DMS 273 (cell line): ENCODE measurements at regions not wholly inside any gene's neighbourhood (a gene's known extent, or its start where the extent isn't known, plus 50 kb on each side); places are given as distances from the start of the nearest gene placed in this dataset.
"Not testable (repeated sequence)": the region's sequence is repeated elsewhere in the genome, so short reads cannot be mapped to it uniquely, and the experiment has no call there.

Experiments
- DNase-seq: peaks from one replicate; lab custom pipeline; 2025; ENCODE audit not compliant: unreplicated experiment; lab: John Stamatoyannopoulos, UW

GRCh38 chrX:15127010-15127409, 142.9 kb downstream of the ASB9 start:
- peak; percentile 20 for DNase-seq

GRCh38 chrX:15116900-15117299, 153.0 kb downstream of the ASB9 start:
- DNase-seq = no peak

GRCh38 chrX:15114743-15115566, 154.9 kb downstream of the ASB9 start:
- DNase-seq = no peak

- peak; percentile 34 for DNase-seq
These were observed 162.4 kb downstream of the ASB9 start for GRCh38 chrX:15107367-15107988.

GRCh38 chrX:15098505-15098904, 171.4 kb downstream of the ASB9 start:
- no peak for DNase-seq

GRCh38 chrX:15087747-15088146, 182.1 kb downstream of the ASB9 start:
- DNase-seq = no peak

- DNase-seq = no peak
These were observed 196.6 kb downstream of the ASB9 start for GRCh38 chrX:15073313-15073712.

- DNase-seq = no peak
These were observed 197.0 kb downstream of the ASB9 start for GRCh38 chrX:15072880-15073279.

GRCh38 chrX:15072259-15072658, 197.6 kb downstream of the ASB9 start:
- DNase-seq = no peak

GRCh38 chrX:15059474-15059873, 186.3 kb downstream of the MOSPD2 start:
- no peak for DNase-seq

- no peak for DNase-seq
These were observed 182.8 kb downstream of the MOSPD2 start for GRCh38 chrX:15056044-15056443.

- DNase-seq = no peak
These were observed 182.1 kb downstream of the MOSPD2 start for GRCh38 chrX:15055146-15055930.

- DNase-seq = peak; percentile 8
These were observed 177.2 kb downstream of the MOSPD2 start for GRCh38 chrX:15050395-15050794.

- no peak for DNase-seq
These were observed 170.3 kb downstream of the MOSPD2 start for GRCh38 chrX:15043538-15043937.

GRCh38 chrX:15033917-15034316, 160.7 kb downstream of the MOSPD2 start:
- DNase-seq = no peak

GRCh38 chrX:15017491-15017890, 144.3 kb downstream of the MOSPD2 start:
- DNase-seq = no peak

- no peak for DNase-seq
These were observed 142.8 kb downstream of the MOSPD2 start for GRCh38 chrX:15016051-15016450.

- peak; percentile 38 for DNase-seq
These were observed 141.1 kb downstream of the MOSPD2 start for GRCh38 chrX:15014281-15014680.

GRCh38 chrX:15013461-15013860, 140.2 kb downstream of the MOSPD2 start:
- DNase-seq = no peak

- no peak for DNase-seq
These were observed 124.0 kb downstream of the MOSPD2 start for GRCh38 chrX:14997271-14997670.

GRCh38 chrX:14984425-14984824, 111.2 kb downstream of the MOSPD2 start:
- DNase-seq = not testable (repeated sequence)
